CD4-positive, alpha-beta T cell (primary cell): ENCODE measurements at regions not wholly inside any gene's neighbourhood (a gene's known extent, or its start where the extent isn't known, plus 50 kb on each side); places are given as distances from the start of the nearest gene placed in this dataset.

Experiments
- ATAC-seq: fragments of 200-7000 bp; cut with Tn5 transposase; one replicate; pipeline ENCODE4 v1.10.0; 2022; ENCODE audit warnings: mild to moderate bottlenecking; ENCODE audit not compliant: poor library complexity
- CTCF ChIA-PET: fragments of 350-600 bp; sonication (Branson Sonifier 250); formaldehyde crosslinking; loops from one replicate; lab custom pipeline; 2021; ENCODE audit warnings: antibody characterized with exemption, inconsistent platforms; lab: Charles Lee
- POLR2A ChIA-PET: fragments of 350-600 bp; sonication (Branson Sonifier 250); formaldehyde crosslinking; loops from one replicate; lab custom pipeline; 2021; ENCODE audit warnings: antibody characterized with exemption, inconsistent platforms; lab: Charles Lee
- DNase-seq, 14 experiments: peaks; one replicate each; pipeline ENCODE4 v3.0.0-alpha.2; 2013 to 2020; ENCODE audit warnings: mixed read lengths in 2 of 14
- H3K27ac ChIP-seq, 2 donors: one replicate each; pipeline versions ENCODE4 v1.5.1 to v1.7.0; 2013; ENCODE audit warnings: low read length in 2 of 2, low read depth in 1 of 2, mild to moderate bottlenecking in 1 of 2
- H3K27me3 ChIP-seq, 2 experiments: 1 replicate in 1 of 2; 2 replicates in 1 of 2; pipeline versions ENCODE4 v1.6.1 to v1.7.0; 2013; ENCODE audit warnings: low read length in 2 of 2, control low read depth in 1 of 2, mild to moderate bottlenecking in 1 of 2, moderate library complexity in 1 of 2; ENCODE audit not compliant: insufficient read depth in 2 of 2, control insufficient read depth in 1 of 2
- H3K36me3 ChIP-seq: one replicate; pipeline ENCODE4 v1.6.1; 2013; ENCODE audit warnings: low read length, control low read depth; ENCODE audit not compliant: insufficient read depth
- H3K4me1 ChIP-seq: one replicate; pipeline ENCODE4 v1.6.1; 2013; ENCODE audit warnings: low read length, control low read depth; ENCODE audit not compliant: insufficient read depth
- H3K4me3 ChIP-seq: one replicate; pipeline ENCODE4 v1.5.1; 2013; ENCODE audit warnings: mild to moderate bottlenecking, low read length, moderate library complexity
- H3K9me3 ChIP-seq, 2 experiments: 1 replicate in 1 of 2; 2 replicates in 1 of 2; pipeline versions ENCODE4 v1.6.1 to v1.7.0; 2013; ENCODE audit warnings: low read length in 2 of 2, mild to moderate bottlenecking in 2 of 2, control low read depth in 1 of 2, moderate library complexity in 1 of 2; ENCODE audit not compliant: control insufficient read depth in 1 of 2, insufficient read depth in 1 of 2
- H3K27ac Mint-ChIP-seq: one replicate; pipeline ENCODE4 v1.8.0; 2020; ENCODE audit warnings: mixed read lengths
- H3K27me3 Mint-ChIP-seq: one replicate; pipeline ENCODE4 v1.8.0; 2021; ENCODE audit warnings: mixed read lengths
- H3K36me3 Mint-ChIP-seq: one replicate; pipeline ENCODE4 v1.8.0; 2021; ENCODE audit warnings: low read depth, mixed read lengths
- H3K4me1 Mint-ChIP-seq: one replicate; pipeline ENCODE4 v1.8.0; 2021; ENCODE audit warnings: low read depth, mixed read lengths
- H3K4me3 Mint-ChIP-seq: one replicate; pipeline ENCODE4 v1.8.0; 2020; ENCODE audit warnings: mild to moderate bottlenecking, mixed read lengths
- H3K9me3 Mint-ChIP-seq: one replicate; pipeline ENCODE4 v1.8.0; 2020; ENCODE audit warnings: mixed read lengths
- CTCF ChIP-seq: fragments of 200-600 bp; IDR thresholded peaks from one replicate; pipeline ENCODE4 v1.8.0; 2022; ENCODE audit warnings: antibody characterized with exemption, mild to moderate bottlenecking
- intact Hi-C, 2 experiments: fragments of 100-400 bp; cut with DNase I in 1 of 2; cut with micrococcal nuclease in 1 of 2; formaldehyde crosslinking; loops; one replicate each; pipeline versions ENCODE4 v1.15.1 to v1.9.0; 2023 to 2025; cut with DNase I, micrococcal nuclease

DNA sequence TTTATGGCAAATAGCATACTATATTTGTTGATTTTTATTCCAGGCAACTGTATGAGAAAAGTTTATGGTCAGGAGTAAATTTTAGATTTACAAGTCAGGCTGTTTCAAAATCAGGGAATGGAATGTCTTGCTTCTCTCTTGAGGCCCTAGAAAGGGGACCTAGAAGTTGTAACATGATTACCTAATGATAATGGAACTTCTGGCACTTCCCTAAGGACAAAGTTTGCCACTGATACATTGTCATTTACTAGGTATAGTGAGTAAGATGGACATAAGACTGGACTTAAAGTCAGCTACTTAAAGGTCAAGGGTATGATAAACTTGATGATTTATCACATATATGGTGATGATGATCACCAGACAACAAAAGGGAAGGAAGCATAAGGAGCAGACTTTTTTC, 103.3 kb upstream of the VRK2 start:
- no peak overlapping the region for H3K27ac ChIP-seq
- peaks cover 2% of the 10 kb centered on the region for H3K9me3 Mint-ChIP-seq

DNA sequence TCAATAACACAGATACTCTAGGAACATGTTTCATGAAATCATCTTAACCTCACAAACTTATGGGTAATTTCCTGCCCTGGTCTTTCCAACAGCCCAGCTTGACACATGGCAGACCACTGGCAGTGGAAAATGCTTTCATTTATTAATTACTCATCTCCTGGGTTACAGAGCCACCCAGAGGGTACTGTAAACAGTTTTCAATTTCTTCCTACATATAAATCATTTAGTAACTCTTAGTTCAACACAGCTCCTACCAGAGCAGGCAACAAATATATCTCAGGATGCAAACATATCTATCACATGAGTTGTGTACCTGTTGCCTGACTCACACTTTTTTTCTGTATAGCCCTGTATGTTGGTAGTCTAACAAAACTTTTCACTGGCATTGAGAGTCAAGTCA, 99.2 kb upstream of the VRK2 start:
- H3K27ac ChIP-seq = no peak overlapping the region
- no peak overlapping the region for H3K27ac Mint-ChIP-seq
- H3K4me1 ChIP-seq = no peaks in the 10 kb centered on the region
- ChIA-PET POLR2A (no interaction called here), CTCF (no interaction called here)
- no peaks in the 10 kb centered on the region for H3K27me3 Mint-ChIP-seq
- H3K27me3 ChIP-seq = no peaks in the 10 kb centered on the region
- ATAC-seq (no peak), DNase-seq (no peak)
- H3K36me3 Mint-ChIP-seq = no peaks in the 10 kb centered on the region
- no peak overlapping the region for H3K4me3 Mint-ChIP-seq
- H3K4me3 ChIP-seq = no peak overlapping the region
- no peaks in the 10 kb centered on the region for H3K4me1 Mint-ChIP-seq
- no peaks in the 10 kb centered on the region for H3K9me3 Mint-ChIP-seq
- no peaks in the 10 kb centered on the region for H3K9me3 ChIP-seq
- H3K36me3 ChIP-seq = no peaks in the 10 kb centered on the region
- TF ChIP-seq CTCF = no peak
- intact Hi-C loops = no loop called here

More for the DNA sequence above, 103.3 kb upstream of the VRK2 start:
- Histone ChIP-seq H3K4me1 (no peaks in the 10 kb centered on the region), H3K4me3 (no peak overlapping the region), H3K27me3 (no peaks in the 10 kb centered on the region), H3K36me3 (no peaks in the 10 kb centered on the region), H3K9me3 (no peaks in the 10 kb centered on the region)
- Mint-ChIP-seq H3K27ac (no peak overlapping the region), H3K36me3 (no peaks in the 10 kb centered on the region), H3K4me3 (no peak overlapping the region), H3K27me3 (no peaks in the 10 kb centered on the region), H3K4me1 (no peaks in the 10 kb centered on the region)
- DNase-seq = no peak
- ChIA-PET CTCF (no interaction called here), POLR2A (no interaction called here)
- no peak for TF ChIP-seq CTCF
- ATAC-seq = no peak
- intact Hi-C loops = no loop called here

DNA sequence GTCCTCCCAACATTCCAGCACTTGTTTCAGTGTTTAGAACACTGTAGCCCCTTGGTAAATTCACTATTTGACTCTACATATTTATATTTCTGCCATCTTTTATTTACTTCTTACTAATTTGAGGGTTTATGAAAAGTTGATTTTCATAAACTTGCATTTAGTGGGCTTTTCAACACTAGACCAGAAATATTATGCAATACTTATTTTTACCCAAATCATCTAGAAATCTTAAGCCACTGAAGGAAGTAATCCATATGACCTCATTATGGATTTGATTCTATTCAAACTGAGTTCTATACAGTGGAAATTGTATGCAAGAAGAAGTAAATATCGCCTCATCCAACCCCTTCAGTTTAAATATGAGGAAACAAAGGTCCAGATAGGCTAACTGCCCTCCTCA, 92.6 kb upstream of the VRK2 start:
- Histone ChIP-seq H3K27me3 (no peaks in the 10 kb centered on the region), H3K27ac (no peak overlapping the region), H3K4me3 (no peak overlapping the region), H3K9me3 (no peaks in the 10 kb centered on the region), H3K36me3 (no peaks in the 10 kb centered on the region), H3K4me1 (no peaks in the 10 kb centered on the region)
- no peak for DNase-seq
- Mint-ChIP-seq H3K27me3 (no peaks in the 10 kb centered on the region), H3K4me1 (no peaks in the 10 kb centered on the region), H3K9me3 (no peaks in the 10 kb centered on the region), H3K36me3 (no peaks in the 10 kb centered on the region), H3K4me3 (no peak overlapping the region), H3K27ac (no peak overlapping the region)
- POLR2A ChIA-PET = no interaction called here
- TF ChIP-seq CTCF = no peak
- no peak for ATAC-seq
- CTCF ChIA-PET = interaction anchor here (1.2 kb wide), 1 partner anchor 9 kb away, joined by 4 read pairs; no protein-coding TSS in a partner anchor
- intact Hi-C loops = no loop called here
